Hepatocyte (in vitro differentiated cells): ENCODE measurements at regions not wholly inside any gene's neighbourhood (a gene's known extent, or its start where the extent isn't known, plus 50 kb on each side); places are given as distances from the start of the nearest gene placed in this dataset.

Experiments used
- DNase-seq: peaks from one replicate; pipeline ENCODE4 v3.0.0-alpha.2; 2016; ENCODE audit warnings: low spot score
- H2AFZ ChIP-seq: fragments of 200-600 bp; sonication (generic); 2 replicates; pipeline ENCODE4 v1.6.0; 2016; ENCODE audit warnings: antibody characterized with exemption, mild to moderate bottlenecking
- H3K27ac ChIP-seq: fragments of 200-600 bp; sonication (generic); 2 replicates; pipeline ENCODE4 v1.5.1; 2016; ENCODE audit warnings: mild to moderate bottlenecking
- H3K27me3 ChIP-seq: fragments of 200-600 bp; sonication (generic); 2 replicates; pipeline ENCODE4 v1.6.1; 2016
- H3K36me3 ChIP-seq: fragments of 200-600 bp; sonication (generic); replicated peaks from 2 replicates; pipeline ENCODE4 v1.5.1; 2016; ENCODE audit warnings: low read depth; ENCODE audit not compliant: insufficient read depth
- H3K4me1 ChIP-seq: fragments of 200-600 bp; sonication (generic); 2 replicates; pipeline ENCODE4 v1.5.1; 2016; ENCODE audit warnings: mild to moderate bottlenecking, moderate library complexity; ENCODE audit not compliant: insufficient read depth
- H3K4me2 ChIP-seq: fragments of 200-600 bp; sonication (generic); 2 replicates; pipeline ENCODE4 v1.6.0; 2016
- H3K4me3 ChIP-seq: fragments of 200-600 bp; sonication (generic); 2 replicates; pipeline ENCODE4 v1.5.1; 2016; ENCODE audit warnings: mild to moderate bottlenecking
- H3K79me2 ChIP-seq: fragments of 200-600 bp; sonication (generic); 2 replicates; pipeline ENCODE4 v1.6.0; 2017; ENCODE audit warnings: mild to moderate bottlenecking
- H3K9me2 ChIP-seq: fragments of 200-600 bp; sonication (generic); replicated peaks from 2 replicates; pipeline ENCODE4 v1.6.0; 2017; ENCODE audit warnings: mild to moderate bottlenecking; ENCODE audit not compliant: insufficient read depth
- H3K9me3 ChIP-seq: fragments of 200-600 bp; sonication (generic); 2 replicates; pipeline ENCODE4 v1.5.1; 2016; ENCODE audit warnings: low read depth, mild to moderate bottlenecking
- H4K20me1 ChIP-seq: fragments of 200-600 bp; sonication (generic); 2 replicates; pipeline ENCODE4 v1.6.0; 2016; ENCODE audit warnings: mild to moderate bottlenecking; ENCODE audit not compliant: insufficient read depth, poor library complexity, severe bottlenecking
- EZH2 ChIP-seq: fragments of 200-600 bp; sonication (generic); IDR thresholded peaks from 2 replicates; pipeline ENCODE4 v1.6.1; 2016; ENCODE audit warnings: antibody characterized with exemption, mild to moderate bottlenecking, borderline replicate concordance
- EZH2phosphoT487 ChIP-seq: fragments of 200-600 bp; sonication (generic); IDR thresholded peaks from one replicate; pipeline ENCODE4 v1.6.1; 2018; ENCODE audit warnings: antibody characterized with exemption, mild to moderate bottlenecking, low read depth, moderate library complexity; ENCODE audit not compliant: unreplicated experiment, severe bottlenecking
- WGBS: methylation state at CpG from one replicate; pipeline ENCODE4 v1.1.6; 2016; ENCODE audit warnings: low lambda C conversion rate; ENCODE audit errors: missing lambda C conversion rate; 5-methylcytosine and 5-hydroxymethylcytosine counted together
- TF ChIP-seq, protein P1 (sequence below): fragments of 200-600 bp; sonication (generic); IDR thresholded peaks from 2 replicates; pipeline ENCODE4 v1.5.1; 2016; ENCODE audit warnings: antibody characterized with exemption, mild to moderate bottlenecking; ENCODE audit not compliant: poor library complexity

DNA sequence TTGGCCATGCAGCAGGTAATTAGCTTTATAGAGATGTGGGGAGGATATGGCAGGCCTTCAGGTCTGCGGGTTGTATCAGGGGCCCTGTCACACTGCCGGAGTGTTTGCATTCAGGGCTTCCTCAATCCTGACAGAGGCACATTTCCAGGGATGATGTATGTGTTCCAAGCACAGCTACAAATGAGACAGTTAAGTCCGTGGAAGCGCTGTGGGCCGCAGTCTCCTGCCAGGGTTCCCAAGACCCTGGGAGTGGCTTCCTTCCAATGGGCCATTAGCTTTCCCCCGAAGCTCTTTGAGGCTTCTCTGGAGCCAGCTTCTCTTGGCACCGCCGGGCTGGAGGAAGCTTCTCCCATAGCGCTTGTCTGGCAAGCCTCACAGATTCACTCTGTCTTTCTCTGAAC lies 1524.7 kb upstream of the TMEM132C start:
- DNase-seq, result no peak
- no peak overlapping the region for H2AFZ ChIP-seq
- H3K4me1 ChIP-seq, result no peaks in the 10 kb centered on the region
- no peaks in the 10 kb centered on the region for H3K27me3 ChIP-seq
- H3K4me3 ChIP-seq, result no peak overlapping the region
- H3K9me2 ChIP-seq, result no peaks in the 10 kb centered on the region
- no peaks in the 10 kb centered on the region for H3K36me3 ChIP-seq
- no peaks in the 10 kb centered on the region for H3K79me2 ChIP-seq
- H3K9me3 ChIP-seq, result no peaks in the 10 kb centered on the region
- H3K27ac ChIP-seq, result no peak overlapping the region
- no peaks in the 10 kb centered on the region for H4K20me1 ChIP-seq
- H3K4me2 ChIP-seq, result no peak overlapping the region
- no peak for TF ChIP-seq EZH2
- no peak for TF ChIP-seq EZH2phosphoT487
- TF ChIP-seq, protein P1, sequence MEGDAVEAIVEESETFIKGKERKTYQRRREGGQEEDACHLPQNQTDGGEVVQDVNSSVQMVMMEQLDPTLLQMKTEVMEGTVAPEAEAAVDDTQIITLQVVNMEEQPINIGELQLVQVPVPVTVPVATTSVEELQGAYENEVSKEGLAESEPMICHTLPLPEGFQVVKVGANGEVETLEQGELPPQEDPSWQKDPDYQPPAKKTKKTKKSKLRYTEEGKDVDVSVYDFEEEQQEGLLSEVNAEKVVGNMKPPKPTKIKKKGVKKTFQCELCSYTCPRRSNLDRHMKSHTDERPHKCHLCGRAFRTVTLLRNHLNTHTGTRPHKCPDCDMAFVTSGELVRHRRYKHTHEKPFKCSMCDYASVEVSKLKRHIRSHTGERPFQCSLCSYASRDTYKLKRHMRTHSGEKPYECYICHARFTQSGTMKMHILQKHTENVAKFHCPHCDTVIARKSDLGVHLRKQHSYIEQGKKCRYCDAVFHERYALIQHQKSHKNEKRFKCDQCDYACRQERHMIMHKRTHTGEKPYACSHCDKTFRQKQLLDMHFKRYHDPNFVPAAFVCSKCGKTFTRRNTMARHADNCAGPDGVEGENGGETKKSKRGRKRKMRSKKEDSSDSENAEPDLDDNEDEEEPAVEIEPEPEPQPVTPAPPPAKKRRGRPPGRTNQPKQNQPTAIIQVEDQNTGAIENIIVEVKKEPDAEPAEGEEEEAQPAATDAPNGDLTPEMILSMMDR, result no peak
- 73% methylated on average over 9 of the region's 9 CpGs for WGBS

DNA sequence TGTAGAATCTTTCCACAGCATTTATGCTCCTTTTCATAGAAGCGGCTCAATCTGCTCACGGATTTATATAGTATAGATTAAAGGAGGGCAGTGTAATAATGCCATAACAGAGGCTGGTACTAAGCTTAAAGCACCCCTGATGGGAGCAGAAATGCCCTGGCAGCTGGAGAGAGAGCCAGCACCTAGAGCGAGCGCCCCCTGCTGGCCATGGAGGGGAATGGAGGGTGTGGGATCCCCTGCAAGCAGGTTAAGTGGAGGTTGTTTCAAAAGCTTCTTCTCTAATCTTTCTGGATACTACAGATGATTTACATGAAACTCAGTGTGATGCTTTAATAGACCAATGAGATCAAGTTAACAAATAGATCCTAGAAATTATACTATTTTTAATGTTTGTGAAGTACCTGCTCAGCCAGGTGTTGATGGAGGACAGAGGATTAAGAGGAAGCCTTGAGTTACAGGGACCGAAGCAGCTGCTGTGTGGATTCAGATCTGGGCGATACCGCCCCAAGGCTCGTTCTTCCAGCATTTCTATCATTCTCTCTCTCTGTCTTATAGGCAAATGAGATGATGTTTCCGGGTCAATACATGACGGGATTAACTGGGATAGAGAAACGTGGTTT lies 1519.3 kb upstream of the TMEM132C start:
- peak; percentile 46 for DNase-seq
- WGBS, result 52% methylated on average over 11 of the region's 11 CpGs

DNA sequence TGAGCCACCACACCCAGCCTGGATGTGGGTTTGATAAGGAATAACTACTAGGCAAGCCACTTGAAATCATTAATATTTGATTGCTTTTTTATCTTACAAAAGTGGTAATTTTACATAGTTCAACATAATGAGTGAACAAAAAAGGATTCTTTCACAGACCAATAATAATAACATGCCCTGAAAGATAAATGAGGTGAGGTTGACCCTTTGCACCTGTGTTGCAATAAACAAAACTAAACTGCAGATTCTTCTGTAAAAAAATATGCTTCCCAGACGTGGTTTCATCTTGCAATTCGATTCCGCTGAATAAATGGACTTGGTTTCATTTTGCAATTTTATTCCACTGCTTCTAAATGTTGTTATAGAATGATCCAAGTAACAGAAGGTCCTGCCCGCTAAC lies 1514.9 kb upstream of the TMEM132C start:
- 65% methylated on average over 4 of the region's 4 CpGs for WGBS
- Histone ChIP-seq H3K27me3 (no peaks in the 10 kb centered on the region), H2AFZ (no peak overlapping the region), H3K4me3 (no peak overlapping the region), H3K9me2 (no peaks in the 10 kb centered on the region), H3K4me2 (no peak overlapping the region), H3K27ac (no peak overlapping the region), H3K9me3 (no peaks in the 10 kb centered on the region), H3K4me1 (no peaks in the 10 kb centered on the region), H3K79me2 (no peaks in the 10 kb centered on the region), H4K20me1 (no peaks in the 10 kb centered on the region), H3K36me3 (no peaks in the 10 kb centered on the region)
- DNase-seq, result no peak
- TF ChIP-seq EZH2 (no peak), EZH2phosphoT487 (no peak)
- TF ChIP-seq, protein P1, result no peak

More for the DNA sequence above, 1519.3 kb upstream of the TMEM132C start:
- Histone ChIP-seq H4K20me1 (no peaks in the 10 kb centered on the region), H3K4me2 (no peak overlapping the region), H2AFZ (no peak overlapping the region), H3K4me1 (no peaks in the 10 kb centered on the region), H3K4me3 (no peak overlapping the region), H3K79me2 (no peaks in the 10 kb centered on the region), H3K36me3 (no peaks in the 10 kb centered on the region), H3K9me3 (no peaks in the 10 kb centered on the region), H3K27me3 (no peaks in the 10 kb centered on the region), H3K27ac (no peak overlapping the region), H3K9me2 (no peaks in the 10 kb centered on the region)
- no peak for TF ChIP-seq EZH2phosphoT487
- TF ChIP-seq, protein P1, result peak; percentile 68
